ENCODE measurements at regions not wholly inside any gene's neighbourhood (a gene's known extent, or its start where the extent isn't known, plus 50 kb on each side); places are given as distances from the start of the nearest gene placed in this dataset.

DNA sequence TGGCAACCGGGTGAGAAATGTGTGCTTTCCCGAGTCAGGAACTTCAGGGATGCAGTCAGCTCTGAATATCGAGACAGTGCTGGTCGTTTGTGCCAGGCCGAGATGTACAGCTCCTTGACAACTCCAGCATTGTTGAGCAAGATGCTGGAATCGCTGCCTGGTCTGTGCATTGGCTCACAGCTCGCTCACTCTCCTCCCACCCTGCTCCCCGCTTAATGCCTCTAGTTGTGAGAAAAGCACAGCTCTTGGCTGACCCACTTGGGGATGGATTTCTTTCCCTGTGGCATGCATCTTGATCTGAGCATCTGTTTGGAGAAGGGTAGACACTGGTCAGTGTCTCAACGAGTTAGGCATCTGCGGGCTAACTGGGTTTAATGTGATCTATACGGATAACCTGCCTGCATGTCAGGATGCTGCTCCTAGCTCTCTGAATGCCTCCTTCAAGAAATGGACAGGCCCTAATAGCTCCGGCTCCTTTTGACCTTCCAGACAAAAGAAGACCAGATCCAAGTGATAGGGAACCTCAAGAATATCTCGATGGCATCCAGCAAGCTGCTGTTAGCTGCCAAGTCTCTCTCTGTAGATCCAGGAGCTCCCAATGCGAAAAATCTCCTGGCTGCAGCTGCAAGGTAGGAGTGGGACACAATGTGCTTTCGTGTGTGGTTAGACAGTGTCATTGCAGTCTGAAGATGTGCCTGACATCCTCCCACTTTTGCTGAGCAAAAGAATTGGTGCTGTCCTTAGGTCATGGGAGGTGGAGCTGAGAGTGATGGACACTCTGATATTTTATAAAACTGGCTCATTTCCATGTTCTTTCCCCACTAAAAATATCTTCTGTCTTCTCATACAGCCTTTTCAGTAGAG lies 302.2 kb upstream of the TPM1 start:
- H3K4me3 ChIP-seq, result no peak overlapping the region
- DNase-seq, result no peak
- no peaks in the 10 kb centered on the region for H3K27me3 ChIP-seq (replicated peaks in 1 of 7)
- peaks cover 6 to 14% (median 7%) of the 10 kb centered on the region in 6 donors for H3K4me1 ChIP-seq
- TF ChIP-seq, protein P1, sequence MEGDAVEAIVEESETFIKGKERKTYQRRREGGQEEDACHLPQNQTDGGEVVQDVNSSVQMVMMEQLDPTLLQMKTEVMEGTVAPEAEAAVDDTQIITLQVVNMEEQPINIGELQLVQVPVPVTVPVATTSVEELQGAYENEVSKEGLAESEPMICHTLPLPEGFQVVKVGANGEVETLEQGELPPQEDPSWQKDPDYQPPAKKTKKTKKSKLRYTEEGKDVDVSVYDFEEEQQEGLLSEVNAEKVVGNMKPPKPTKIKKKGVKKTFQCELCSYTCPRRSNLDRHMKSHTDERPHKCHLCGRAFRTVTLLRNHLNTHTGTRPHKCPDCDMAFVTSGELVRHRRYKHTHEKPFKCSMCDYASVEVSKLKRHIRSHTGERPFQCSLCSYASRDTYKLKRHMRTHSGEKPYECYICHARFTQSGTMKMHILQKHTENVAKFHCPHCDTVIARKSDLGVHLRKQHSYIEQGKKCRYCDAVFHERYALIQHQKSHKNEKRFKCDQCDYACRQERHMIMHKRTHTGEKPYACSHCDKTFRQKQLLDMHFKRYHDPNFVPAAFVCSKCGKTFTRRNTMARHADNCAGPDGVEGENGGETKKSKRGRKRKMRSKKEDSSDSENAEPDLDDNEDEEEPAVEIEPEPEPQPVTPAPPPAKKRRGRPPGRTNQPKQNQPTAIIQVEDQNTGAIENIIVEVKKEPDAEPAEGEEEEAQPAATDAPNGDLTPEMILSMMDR (IDR thresholded peaks at IDR 0.05 in 8 of 11, conservative IDR thresholded peaks at IDR 0.05 in 3 of 11), result no peak
- TF ChIP-seq POLR2AphosphoS5 (IDR thresholded peaks at IDR 0.05) (no peak), POLR2A (IDR thresholded peaks at IDR 0.05) (no peak)
- no peaks in the 10 kb centered on the region for H3K36me3 ChIP-seq
- H3K27ac ChIP-seq, result no peak overlapping the region
- WGBS, 5 donors, result 68 to 86% (median 78%) methylated on average over 15 of the region's 15 CpGs
- no peaks in the 10 kb centered on the region for H3K9me3 ChIP-seq
- intact Hi-C loops (cut with DNase I; ENCODE audit: low total_unique reads), result no loop called here

DNA sequence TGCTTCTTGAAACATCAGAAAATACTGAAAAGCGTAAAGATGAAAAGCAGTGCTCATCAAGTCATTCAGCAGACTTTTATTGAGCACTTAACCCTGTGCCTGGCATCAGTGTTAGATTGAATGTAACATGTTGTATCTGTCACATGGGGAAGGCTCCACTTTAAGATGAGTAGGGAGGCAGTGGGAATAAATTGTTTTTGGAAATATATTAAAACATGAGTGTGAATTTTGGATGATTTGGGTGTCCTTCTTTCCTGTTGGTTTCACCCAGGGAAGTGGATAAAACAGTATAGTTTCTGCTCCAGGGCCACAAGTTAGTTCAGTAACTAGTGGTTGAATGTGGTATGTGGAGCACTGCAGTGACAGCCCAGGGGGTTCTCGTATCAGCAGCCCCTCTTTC lies 301.4 kb upstream of the TPM1 start:
- no peaks in the 10 kb centered on the region for H3K27me3 ChIP-seq (replicated peaks in 1 of 7)
- no peaks in the 10 kb centered on the region for H3K9me3 ChIP-seq
- DNase-seq, result no peak
- no peak overlapping the region for H3K27ac ChIP-seq
- H3K36me3 ChIP-seq, result no peaks in the 10 kb centered on the region
- intact Hi-C loops (cut with DNase I; ENCODE audit: low total_unique reads), result no loop called here
- WGBS, 5 donors, result 68 to 84% (median 80%) methylated on average over 2 of the region's 2 CpGs
- peaks cover 6 to 14% (median 7%) of the 10 kb centered on the region in 6 donors for H3K4me1 ChIP-seq
- H3K4me3 ChIP-seq, result no peak overlapping the region
- no peak for TF ChIP-seq POLR2A (IDR thresholded peaks at IDR 0.05)

DNA sequence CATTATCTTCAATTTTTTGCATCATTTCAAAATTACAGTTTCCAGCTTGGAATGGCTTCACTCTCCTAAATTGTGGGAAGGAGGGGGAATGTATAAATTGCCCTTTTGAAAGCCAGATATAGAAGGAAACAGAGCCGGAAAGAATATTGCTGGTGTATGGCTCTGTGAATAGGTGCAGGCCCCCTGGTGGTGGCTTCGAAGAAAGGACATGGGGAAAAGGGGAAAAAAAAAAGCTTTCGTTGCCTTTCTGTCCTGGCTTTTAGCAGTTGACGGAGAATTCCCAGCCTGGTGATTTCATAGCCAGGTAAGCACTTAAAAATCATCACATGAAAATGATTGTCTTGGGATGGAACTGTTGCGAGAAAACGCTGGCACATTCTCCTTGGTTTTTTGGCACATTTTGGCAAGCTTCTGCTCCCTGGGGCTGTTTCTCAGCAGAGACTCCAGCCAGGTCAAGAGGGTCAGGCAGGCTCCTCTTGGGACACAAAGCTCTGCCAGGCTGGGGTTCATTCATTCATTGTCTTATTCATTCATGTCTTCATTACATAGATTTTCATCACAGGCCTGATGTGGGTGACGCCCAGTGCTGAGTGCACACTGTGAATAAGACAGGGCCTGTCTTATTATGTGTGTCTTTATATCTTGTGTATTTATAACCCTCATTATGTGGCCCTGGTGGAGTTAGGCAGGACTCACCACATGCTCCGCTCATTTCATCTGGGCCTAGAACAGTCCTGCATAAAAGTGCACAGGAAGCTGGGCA lies 300.0 kb upstream of the TPM1 start:
- Histone ChIP-seq H3K27me3 (replicated peaks in 1 of 7) (no peaks in the 10 kb centered on the region), H3K4me1 (peaks cover 6 to 14% (median 7%) of the 10 kb centered on the region in 6 donors), H3K27ac (peak overlapping the region in 2 of 8 donors; percentile 14 to 19), H3K4me3 (peak overlapping the region in 1 of 8 donors; percentile 9), H3K9me3 (no peaks in the 10 kb centered on the region), H3K36me3 (no peaks in the 10 kb centered on the region)
- WGBS, 5 donors, result 37 to 41% (median 38%) methylated on average over 8 of the region's 8 CpGs
- no peak for DNase-seq
- intact Hi-C loops (cut with DNase I; ENCODE audit: low total_unique reads), result no loop called here
- TF ChIP-seq POLR2AphosphoS5 (IDR thresholded peaks at IDR 0.05) (peak in 1 of 3 donors; percentile 23), POLR2A (IDR thresholded peaks at IDR 0.05) (no peak)
- TF ChIP-seq, protein P1 (IDR thresholded peaks at IDR 0.05 in 8 of 11, conservative IDR thresholded peaks at IDR 0.05 in 3 of 11), result peak; percentile 39 to 84 (median 75)

DNA sequence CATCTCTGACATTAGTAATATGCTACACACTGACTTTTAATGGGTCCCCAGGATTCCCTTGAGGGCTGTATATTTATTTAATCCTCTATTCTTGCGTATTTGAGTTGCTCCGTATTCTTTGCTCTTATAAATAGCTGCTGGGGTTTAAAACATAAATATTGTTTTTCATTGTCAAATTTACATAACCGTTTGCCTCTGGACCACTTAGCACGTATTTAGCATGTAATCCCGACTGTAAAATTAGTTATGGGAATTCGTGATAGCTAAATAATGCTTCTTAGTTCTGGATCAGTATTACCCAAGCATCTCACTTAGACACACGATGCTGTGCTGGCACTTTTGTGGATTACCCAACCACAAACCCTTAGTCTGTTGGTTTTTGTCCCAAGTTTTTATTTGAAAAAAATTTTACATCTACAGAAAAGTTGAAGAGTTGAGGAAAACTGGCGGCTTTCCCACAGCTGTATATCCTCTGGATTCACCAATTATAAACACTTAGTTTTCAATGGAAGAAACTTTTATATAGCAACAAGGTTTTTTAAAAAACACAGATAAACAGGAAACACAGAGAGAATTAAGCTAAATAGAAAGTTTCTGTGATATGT lies 296.8 kb upstream of the TPM1 start:
- Histone ChIP-seq H3K4me3 (no peak overlapping the region), H3K4me1 (peaks cover 6 to 14% (median 7%) of the 10 kb centered on the region in 6 donors), H3K27ac (no peak overlapping the region), H3K27me3 (replicated peaks in 1 of 7) (no peaks in the 10 kb centered on the region), H3K36me3 (no peaks in the 10 kb centered on the region), H3K9me3 (no peaks in the 10 kb centered on the region)
- intact Hi-C loops (cut with DNase I; ENCODE audit: low total_unique reads), result no loop called here
- DNase-seq, result no peak
- 85 to 92% (median 85%) methylated on average over 8 of the region's 8 CpGs for WGBS, 5 donors
- no peak for TF ChIP-seq POLR2A (IDR thresholded peaks at IDR 0.05)
- TF ChIP-seq POLR2AphosphoS5 (IDR thresholded peaks at IDR 0.05), result no peak
- TF ChIP-seq, protein P1 (IDR thresholded peaks at IDR 0.05 in 8 of 11, conservative IDR thresholded peaks at IDR 0.05 in 3 of 11), result no peak
